SH-SY5Y (cell line): ENCODE measurements at regions not wholly inside any gene's neighbourhood (a gene's known extent, or its start where the extent isn't known, plus 50 kb on each side); places are given as distances from the start of the nearest gene placed in this dataset.

ENCODE experiments used
- GATA2 ChIP-seq: IDR thresholded peaks from 2 replicates; pipeline ENCODE4 v1.6.1; 2011; ENCODE audit warnings: mild to moderate bottlenecking, low read depth, low read length
- GATA3 ChIP-seq: IDR thresholded peaks from 2 replicates; pipeline ENCODE4 v1.6.1; 2011; ENCODE audit warnings: low read depth, mild to moderate bottlenecking, low read length, moderate library complexity

GRCh38 chr18:51622702-51623101 is 425.2 kb upstream of the MEX3C start:
- TF ChIP-seq GATA2 (no peak), GATA3 (no peak)

GRCh38 chr18:51623653-51624052 is 426.2 kb upstream of the MEX3C start:
- TF ChIP-seq GATA2, result no peak
- TF ChIP-seq GATA3, result no peak

DNA sequence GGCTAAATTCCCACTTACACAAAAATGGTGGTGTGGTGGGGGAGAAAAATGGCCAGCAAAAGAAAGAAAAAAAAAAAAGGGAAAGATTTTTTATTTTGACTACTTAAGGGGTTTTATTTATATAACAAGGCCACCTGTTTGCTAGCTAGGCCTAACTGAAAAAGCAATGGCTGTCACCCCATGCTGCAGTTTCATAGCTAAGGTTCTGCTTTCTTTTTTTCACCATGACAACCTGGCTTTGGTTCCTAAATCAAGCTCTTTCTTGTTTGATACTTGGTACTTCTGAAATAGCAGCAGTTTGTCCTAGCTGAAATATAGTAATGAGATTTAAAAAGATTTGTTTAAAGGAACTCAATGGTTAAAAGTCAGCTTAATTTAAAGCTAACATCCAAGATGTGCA is 433.2 kb upstream of the MEX3C start:
- TF ChIP-seq GATA3, result no peak
- no peak for TF ChIP-seq GATA2

GRCh38 chr18:51637881-51638280 is 440.4 kb upstream of the MEX3C start:
- TF ChIP-seq GATA2 (no peak), GATA3 (no peak)

- TF ChIP-seq GATA2, result no peak
- no peak for TF ChIP-seq GATA3
Observed at GRCh38 chr18:51639541-51639940, 442.1 kb upstream of the MEX3C start.

GRCh38 chr18:51643483-51643882 is 446.0 kb upstream of the MEX3C start:
- 0 out of 2 replicates have a peak, but pooled peaks have one; percentile 20 for TF ChIP-seq GATA3
- no peak for TF ChIP-seq GATA2

DNA sequence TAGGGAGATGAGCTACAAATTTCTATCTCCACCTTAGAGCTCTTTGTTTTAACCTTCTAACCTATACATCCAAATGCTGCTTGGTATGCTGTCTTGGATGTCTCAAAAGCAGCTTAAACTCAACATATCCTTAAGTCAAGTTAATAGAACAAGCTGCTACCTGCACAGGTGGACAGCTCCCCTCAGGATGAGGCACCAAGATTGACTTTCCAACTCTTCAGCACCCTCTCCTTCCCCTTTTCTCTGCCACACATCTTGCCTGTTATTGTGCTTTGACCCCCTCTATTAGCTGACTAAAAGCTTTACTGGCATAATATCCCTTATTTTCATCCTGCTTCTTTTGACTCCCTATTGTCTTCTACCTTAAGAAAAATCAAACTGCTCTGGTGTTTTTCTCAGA is 448.1 kb upstream of the MEX3C start:
- TF ChIP-seq GATA2 (no peak), GATA3 (no peak)

- TF ChIP-seq GATA2, result no peak
- TF ChIP-seq GATA3, result no peak
Observed at GRCh38 chr18:51647346-51647745, 449.9 kb upstream of the MEX3C start.

GRCh38 chr18:51647942-51648341 is 450.5 kb upstream of the MEX3C start:
- TF ChIP-seq GATA3 (no peak), GATA2 (no peak)

- TF ChIP-seq GATA3, result no peak
- no peak for TF ChIP-seq GATA2
Observed at GRCh38 chr18:51649796-51650195, 452.3 kb upstream of the MEX3C start.

DNA sequence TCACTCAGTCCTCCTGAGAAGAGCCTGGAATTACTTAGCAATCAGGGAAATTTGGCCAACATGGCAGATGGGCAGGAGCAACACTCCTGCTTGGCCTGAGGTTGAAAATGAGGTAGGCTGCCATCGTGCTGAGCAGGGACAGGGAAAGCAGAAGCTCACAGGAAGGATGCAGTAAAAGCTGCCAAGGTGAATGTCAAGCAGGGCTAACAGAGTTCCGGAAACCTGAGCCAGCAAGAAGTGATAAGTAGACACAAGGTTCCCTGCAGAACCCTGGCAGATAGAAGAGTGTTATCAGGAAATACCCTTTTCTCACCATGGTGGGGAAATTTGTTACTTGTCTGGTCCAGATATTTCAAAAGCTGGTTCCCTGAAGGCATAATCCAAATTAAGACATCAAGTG is 454.3 kb upstream of the MEX3C start:
- TF ChIP-seq GATA2, result no peak
- TF ChIP-seq GATA3, result no peak

DNA sequence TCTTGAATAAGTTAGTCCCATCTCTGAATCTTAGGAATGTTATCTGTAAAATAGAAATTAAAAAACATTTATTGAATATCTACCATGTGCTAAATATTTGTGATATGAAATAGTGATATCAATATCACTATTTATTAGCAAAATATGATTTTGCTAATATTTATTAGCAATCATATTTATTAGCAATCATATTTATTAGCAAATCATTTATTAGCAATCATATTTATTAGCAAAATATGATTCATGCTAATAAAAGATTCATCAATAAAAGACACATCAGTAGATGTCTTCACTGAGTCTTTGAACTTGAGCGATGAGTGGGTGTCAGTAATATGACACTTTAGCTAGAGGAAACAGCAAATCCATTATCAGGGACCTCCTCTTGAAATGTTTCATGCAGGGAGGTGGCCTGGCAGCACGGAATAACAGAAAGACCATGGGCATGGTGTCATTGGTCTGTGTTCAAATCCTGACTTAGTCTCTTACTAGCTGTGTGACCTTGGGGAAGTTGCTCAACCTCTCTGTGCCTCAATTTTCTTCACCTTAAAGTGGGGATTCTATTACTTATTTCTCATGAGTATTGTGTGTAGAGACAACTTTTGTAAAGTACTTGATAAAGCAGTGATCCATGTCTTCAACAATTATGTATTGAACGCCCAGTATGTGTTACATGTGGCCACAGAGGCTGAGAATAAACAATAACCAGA is 456.2 kb upstream of the MEX3C start:
- TF ChIP-seq GATA3 (no peak), GATA2 (no peak)

DNA sequence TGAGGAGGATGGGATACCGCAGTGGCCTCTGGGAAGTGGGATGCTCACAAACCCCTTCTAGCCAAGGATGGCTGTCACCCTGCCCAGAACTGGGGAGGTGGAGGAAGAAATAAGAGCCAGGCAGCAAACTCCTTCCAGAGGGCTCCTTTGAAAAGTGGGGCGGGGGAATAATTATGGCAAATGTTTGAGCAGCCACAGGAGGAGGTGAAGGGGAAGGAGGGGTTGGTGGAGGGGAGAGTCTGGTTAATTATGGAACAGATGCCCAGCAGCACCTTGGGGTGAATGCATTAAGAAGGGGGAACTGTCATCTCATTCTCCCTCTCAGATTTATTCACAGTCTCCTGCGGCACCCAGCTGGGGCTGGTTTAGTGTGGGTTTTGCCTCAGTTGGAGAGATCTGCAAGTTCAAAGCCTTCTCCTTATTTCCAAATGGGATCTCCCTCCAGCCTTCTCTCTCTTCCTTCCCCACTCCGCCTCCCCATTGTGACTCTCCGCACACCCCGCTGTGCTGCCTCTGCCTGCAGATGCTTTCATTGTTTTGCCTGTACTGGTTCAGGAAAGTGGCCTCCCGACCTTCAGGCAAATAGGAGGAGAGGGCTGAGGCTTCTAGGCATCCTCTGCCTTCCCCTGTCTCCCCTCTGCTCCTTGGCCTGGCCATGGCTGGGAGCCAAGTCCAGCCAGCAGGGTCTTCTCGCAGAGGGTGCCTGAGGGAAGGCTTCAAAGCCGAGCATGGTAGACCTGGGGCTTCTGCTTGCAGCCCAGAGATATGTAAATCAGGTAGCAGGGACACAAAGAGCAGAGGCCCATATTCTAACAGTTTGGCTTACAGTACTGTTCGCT is 457.2 kb upstream of the MEX3C start:
- TF ChIP-seq GATA3, result no peak
- TF ChIP-seq GATA2, result no peak

DNA sequence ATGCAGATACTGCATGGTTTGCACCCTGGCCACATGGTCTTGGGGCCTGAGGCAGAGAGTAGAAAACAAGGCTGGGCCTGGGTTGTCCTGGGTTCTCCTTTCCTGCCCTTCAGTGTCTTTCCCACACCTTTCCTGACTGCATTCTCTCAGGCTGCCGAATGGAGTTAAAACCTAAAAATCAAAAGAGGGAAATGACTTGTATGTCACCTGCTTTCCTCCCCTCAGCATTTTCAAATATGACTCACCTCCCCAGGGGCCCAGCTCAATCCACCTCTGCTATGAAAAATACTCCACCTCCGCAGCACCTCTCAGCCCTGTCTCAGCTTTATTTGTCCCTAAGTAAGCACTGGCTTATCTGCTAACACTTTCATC is 457.8 kb upstream of the MEX3C start:
- TF ChIP-seq GATA3 (no peak), GATA2 (no peak)

DNA sequence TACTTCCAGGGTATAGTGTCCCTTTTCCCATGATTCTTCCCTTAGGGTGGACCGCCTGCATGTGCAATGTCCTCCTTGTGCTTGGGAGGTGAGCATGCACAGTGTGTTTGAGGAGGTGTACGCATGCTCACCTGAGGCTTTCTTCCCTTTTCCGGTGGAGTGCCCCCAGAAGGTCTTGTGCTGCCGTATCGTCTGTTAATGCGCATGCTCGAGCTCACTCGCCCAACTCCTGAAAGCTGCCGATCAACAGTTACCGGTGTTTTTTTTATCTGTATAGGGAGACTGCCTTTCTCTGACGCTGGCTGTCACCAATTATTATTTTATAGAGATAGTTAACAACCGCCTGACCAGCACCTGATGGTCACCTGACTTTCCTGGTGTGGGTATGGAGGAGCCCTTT is 458.8 kb upstream of the MEX3C start:
- TF ChIP-seq GATA3 (no peak), GATA2 (no peak)
